NCI-H2107 treated with DMSO at 0.1 percent for 48 hours (cell line): ENCODE measurements at regions not wholly inside any gene's neighbourhood (a gene's known extent, or its start where the extent isn't known, plus 50 kb on each side); places are given as distances from the start of the nearest gene placed in this dataset.
A peak's percentile ranks its signal among the peaks of the same experiment; 100 is the strongest.

ENCODE experiments used
- DNase-seq: peaks from one replicate; lab custom pipeline; 2025; ENCODE audit not compliant: unreplicated experiment; lab: John Stamatoyannopoulos, UW

DNA sequence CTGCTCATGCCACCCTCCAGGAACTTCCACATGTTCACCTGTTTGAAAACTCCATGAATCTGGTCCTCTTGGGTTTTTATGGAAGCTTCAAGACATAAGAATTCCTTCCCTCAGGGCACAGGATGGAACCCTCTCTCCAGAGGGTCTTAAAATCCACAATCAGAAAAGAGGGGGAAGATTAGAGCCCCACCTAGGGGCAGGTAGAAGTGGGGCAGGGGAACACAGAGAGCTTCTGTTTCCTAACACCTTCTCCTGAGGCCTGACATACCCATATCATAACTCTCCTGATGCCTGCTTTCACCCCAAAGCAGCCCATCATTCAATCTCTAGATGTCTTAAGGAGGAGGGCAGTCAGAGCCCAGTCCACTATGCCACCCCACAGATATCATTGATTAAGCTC lies 1087.7 kb upstream of the ARRDC3 start:
- DNase-seq = no peak

DNA sequence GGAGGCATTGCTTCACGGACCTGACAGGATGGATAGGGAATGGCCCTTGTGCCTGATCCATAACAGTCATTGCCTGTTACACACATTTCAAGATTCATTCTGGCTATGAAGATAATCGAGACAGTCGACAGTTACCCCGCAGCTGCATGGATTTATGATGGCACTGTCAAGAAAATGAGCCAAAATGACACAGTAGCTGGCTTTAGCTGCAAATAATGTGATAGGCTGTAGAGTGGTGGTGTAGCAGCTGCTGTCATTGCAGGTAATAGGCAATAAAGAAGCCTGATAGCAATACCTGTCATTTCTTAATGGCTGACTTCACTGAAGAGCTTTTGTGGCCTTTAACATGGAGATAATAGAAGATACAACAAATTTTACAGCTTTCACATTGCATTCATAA lies 1085.2 kb upstream of the ARRDC3 start:
- DNase-seq = no peak

DNA sequence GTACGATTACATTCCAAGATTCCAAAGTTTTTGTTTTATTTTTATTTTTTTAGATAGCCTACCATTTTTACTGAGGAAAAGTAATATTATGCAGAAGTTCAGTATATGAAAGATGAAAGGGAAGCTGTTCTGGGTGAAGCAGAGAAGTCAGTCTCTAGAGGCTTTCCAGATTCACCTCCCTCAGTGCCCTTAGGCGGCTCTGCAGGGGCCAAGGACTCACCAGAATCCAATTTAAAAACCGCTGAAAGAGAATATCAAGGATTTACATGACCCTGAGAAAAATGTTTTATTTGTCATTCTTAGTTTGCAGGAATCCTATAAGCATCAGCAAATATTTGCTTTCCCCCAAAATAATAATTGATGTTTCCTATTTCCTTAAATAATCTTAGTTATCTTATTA lies 1084.6 kb upstream of the ARRDC3 start:
- DNase-seq = no peak

DNA sequence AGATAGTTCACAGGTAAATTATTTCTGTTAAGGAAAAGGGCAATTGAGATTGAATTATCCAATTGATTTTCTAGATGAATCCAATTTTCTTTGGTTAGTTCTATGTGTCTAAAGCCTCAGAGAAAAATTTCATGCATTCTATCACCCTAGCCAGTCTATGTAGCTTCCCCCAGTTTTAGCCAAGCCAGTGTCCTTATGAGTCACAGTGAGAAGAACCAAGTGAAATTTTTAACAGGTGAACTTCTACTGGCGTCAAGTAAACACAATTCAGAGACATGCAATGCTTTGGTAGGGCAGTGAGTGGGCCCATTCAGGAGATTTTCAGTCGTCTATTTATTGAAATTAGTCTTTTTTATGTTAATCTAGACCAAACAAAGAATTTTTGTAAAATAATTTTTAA lies 1077.4 kb upstream of the ARRDC3 start:
- no peak for DNase-seq

DNA sequence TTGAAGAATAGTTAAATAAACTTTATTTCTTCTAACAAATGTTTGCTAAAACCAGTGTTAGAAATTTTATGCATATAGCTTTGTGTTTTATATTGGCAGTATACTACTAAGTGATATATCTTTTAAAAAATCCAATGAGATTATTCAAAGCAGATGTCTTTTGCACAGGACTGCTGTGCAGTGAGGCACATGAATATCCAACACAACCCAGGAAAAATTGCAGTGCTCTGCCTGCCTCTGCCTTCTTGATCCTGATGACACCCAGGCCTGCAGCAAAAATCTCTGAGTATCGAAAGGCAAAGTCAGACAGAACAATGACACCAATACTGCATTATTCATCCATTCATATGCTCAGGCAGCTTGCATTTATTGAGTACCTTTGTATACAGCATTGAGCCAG lies 1076.5 kb upstream of the ARRDC3 start:
- DNase-seq = no peak

DNA sequence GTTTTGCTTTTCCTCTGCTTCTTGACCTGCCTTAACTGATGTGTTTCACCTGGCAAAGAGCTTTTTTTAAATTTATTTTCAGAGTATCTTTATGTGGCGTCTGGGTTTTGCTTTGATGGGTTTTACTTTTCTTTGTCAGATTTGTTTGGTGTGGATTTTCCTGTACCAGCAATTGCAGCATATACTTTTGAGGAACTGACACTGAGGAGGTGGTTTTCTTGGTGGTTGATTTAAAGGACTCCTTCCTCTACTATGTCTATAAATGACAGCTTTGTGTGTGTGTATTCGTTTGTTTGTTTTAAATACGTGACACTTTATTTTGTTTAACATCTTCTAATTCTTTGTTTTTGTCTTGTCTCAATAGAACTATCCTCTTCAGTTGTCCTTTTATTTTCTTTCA lies 1071.9 kb upstream of the ARRDC3 start:
- no peak for DNase-seq

DNA sequence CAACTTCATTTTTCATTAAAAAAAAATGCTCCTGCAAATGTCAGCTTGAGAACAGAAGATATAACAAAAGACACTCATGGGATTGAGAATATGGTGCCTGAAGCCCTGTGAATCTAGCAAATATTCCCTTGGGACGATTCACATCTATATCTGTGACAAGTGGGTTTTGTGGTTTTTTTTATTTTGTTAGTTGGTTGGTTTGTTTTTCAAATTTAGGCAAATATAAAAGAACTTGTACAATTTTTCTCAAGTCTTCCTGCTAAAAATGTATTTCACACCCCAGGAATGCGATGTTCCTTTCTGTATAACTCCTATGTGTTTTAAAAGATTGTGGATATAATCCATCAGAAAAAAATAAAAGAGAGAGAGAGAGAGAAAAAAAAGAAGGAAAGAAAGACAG lies 1061.8 kb upstream of the ARRDC3 start:
- DNase-seq = no peak

DNA sequence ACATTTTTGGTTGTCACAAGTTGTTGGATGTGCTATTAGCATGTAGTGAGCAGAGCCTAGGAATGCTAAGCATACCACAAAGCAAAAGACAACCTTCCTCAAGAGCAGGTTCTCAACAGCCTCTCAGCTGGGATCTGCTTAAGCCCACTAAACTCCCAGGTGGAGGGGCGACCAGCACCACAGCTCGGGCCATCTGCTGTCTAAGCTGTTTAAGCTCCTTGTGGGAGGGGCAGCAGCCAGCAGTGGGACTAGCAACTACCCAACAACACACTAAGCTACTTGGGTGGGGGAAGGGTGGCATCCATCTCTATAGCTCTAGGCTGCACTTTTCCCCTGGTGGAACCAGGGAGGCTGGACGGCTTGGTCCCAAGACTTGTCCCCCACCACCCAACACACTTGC lies 1052.7 kb upstream of the ARRDC3 start:
- no peak for DNase-seq

DNA sequence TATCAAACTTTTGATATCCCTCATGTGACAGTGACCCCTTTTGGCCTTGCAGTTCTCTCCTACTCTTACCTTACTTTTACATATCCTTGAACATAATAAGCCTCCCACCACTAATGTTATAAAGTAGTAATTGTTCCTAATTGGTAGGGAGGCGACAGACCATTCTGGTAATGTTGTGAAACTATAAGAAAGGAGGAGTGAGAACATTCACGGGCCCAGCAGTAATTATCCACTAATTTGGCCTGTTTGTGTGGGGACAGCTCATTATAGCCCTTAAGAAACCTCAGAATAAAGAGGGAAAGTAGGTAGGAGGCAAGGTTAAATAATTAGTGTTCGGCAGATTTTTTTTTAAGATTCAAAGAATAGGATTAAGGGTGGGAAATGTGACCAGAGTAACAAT lies 1046.5 kb upstream of the ARRDC3 start:
- DNase-seq = no peak

DNA sequence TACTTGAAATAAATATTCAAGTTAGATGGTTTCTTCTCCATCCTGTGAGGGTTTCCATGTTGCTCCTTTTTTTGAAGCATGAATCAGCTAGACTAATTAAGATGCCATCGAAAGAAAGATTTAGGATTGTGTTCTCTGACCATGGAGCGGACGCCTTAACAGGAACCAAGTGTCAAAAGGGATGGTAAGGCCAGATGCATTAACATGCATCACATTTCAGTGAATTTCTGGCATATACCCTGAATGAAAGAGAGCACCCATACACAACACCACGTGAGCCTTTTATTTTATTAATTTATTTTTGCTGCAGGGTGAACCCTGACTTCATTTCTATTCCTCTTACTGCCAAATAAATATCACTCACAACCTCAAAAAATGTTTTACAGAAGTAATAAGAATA lies 1045.3 kb upstream of the ARRDC3 start:
- no peak for DNase-seq

DNA sequence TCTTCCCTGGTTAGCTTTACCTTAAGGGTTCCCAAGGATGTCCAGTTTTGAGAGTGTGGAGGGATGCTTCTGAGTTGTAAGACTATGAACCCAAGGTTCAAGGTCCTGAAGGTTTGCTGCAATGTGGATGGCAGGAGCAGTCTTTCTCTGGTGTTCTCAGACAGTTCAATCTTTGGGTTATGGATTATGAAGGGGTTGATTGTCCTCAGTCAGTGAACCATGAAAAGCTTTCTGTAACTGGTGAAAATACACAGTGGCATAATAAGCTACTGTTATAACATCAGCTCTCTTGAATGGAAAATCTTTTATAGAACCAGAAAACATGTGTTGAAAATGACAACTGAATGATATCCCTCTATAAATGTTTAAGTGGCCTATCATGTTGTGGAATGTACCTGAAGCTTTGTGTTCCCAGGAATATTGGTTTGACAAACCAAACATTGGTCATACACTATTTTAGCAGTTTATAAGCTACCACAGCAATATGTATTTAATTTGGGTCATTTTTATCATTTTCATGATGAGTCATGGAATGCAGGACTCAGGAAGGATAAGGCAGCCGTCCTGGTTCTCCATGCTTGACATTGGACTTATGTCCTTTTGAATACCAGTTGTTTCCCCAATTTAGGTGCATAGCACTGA lies 1041.8 kb upstream of the ARRDC3 start:
- no peak for DNase-seq

DNA sequence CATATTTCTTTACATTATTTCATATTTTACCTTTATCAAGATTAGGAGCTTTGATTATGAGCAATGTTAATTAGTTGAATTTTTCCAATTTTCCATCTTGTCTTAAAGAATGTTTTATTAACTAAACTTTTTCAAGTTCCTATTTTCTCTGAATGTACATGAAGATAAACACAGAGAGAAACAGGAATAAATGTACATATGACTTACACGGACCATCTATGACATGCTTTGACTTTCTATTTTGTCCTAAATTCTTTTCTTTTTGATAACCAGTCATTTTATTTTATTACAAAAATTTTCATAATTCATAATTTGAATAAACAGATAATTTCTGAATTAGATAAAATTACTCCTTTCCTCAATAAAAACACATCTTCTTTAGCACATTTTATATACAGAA lies 1038.8 kb upstream of the ARRDC3 start:
- DNase-seq = no peak

DNA sequence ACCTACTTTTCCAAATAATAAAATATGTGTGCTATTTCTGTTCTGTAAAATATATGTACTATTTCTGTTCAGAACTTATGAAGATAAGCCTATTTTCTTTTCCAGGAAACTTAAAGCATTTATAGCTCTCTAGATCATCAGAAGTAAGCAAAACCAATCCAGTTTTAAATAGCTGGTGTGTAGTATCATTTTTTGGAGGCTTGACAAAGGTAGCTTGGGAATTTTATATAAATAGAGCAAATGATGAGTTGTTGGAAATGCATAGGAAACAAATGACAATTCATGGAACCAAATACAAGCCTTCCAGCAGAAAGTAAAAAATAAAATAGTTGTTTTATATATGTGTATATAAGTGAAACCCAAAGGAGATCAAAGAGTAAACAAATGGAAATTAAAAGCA lies 1038.1 kb upstream of the ARRDC3 start:
- DNase-seq = no peak

DNA sequence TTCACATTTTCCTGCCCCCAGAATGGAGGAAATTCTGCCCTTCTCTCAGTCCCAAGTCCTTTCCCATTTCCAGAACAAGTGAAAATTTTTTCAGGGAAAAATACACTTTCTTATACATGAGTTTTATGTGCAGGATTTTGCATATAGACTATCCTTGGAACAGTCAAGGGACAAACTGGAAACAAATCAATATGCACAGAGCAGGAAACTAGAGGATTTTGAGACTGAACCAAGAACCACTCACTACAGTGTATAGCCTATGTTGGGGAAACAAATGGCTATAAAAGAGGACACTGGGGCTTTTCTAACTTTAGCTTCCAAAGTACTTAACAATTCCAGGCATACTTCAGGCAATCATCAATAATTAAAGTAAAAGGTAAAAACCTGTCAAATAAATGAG lies 1036.1 kb upstream of the ARRDC3 start:
- DNase-seq = no peak

DNA sequence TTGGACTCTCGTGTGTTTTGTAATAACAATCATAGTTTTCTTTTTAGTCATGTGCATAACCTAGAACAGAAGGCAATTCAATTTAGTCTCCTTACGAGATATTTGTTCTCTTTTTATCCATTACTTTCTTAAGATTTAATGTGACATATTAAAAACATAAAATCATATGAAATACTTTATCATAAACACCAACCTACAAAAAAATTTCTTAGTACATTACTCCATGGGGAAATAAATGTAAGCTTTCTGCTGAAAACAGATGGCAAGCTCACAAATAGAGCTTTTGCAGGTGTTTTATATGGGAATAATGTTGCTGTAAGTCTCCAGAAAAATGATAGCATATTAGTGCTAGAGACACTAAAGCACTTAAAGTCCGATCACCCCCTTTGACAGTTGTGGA lies 1035.2 kb upstream of the ARRDC3 start:
- no peak for DNase-seq

DNA sequence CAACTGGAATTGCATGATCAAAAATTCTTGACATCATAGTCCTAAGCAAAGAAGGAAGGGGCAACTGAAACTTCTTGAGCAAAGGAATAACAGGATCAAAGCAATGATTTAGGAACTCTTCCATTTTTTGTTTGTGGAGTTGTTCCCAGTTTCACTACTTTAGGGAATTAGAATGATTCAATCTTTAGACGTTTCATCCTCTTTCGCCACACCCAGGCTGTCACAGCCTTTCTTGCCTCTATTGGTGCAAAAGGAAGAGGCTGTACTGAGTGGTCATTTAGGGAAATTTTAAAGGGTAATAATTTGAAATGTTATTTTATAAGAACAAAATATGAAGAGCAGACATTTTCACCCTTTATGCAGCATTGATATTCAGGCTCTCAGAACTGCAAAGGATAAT lies 1026.0 kb upstream of the ARRDC3 start:
- DNase-seq = no peak

DNA sequence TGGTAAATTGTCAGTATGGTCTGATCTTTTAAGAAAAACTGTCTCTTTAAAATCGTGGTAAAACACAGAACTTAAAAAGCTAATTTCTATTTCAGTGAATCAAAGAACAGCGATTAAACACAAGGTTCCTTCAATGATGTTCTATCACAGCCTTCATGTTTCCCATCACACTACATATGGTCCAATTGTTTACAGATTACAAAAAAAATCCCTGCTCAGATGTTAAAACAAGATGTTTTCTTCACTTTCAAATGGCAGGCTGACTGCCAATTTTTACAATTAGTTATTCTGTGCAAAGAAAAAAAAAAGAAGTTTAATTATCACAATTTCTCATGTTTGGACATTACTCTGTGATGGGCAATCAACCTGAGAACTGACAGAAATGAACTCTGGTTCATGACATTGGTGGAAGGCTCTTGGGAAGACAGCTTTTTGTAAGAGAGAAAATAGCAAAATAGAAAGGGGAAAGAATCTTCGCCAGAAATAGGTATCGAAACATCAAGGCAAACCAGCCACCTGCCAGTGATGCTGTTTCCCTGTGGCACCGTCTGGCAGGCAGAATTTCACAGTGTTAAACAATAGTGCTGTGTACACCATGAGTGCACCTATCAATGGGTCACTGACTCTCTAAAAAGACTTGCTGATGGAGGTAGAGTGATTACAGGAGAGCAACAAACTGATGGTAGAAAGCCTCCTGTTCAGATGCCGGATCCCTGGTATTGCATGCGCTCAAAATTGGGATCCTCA lies 1020.0 kb upstream of the ARRDC3 start:
- DNase-seq = peak; percentile 68

DNA sequence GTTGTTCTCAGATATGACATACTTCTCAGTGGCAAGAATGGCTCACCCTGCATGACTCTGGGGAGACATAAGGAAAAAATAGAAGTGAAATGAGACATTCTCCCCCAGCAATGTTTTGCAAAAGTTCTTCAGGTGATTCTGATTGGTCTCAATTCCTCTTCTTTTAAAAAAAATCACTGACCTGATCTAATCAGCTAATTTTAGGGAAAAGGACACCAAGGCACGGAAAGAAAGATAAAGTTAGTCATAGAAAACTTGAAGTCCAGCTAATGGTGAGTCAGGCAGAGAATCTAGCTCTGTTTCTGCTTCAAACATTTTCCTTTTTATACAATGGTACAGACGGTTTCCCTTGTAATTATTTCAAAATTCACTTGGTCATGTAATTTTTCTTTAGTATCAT lies 1018.9 kb upstream of the ARRDC3 start:
- DNase-seq = no peak

DNA sequence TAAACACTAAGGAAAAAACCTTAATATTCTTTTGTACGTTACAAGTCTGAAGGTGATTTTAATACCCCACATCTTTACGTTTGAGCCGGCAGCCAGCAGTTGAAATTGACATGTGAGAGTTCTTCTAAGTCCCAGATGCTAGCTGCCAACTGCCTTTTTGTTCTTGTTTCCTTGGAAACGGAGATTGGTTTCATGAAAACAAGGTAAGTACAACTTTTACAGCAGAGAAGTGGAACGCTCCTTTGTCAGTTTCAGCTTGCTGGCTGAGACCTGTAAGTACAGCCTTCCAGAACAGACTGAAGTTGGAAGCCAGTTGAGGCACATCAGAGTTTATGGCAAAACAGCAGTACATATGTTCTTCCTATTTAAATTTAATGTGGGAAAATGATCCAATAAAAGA lies 1018.4 kb upstream of the ARRDC3 start:
- DNase-seq = peak; percentile 6

DNA sequence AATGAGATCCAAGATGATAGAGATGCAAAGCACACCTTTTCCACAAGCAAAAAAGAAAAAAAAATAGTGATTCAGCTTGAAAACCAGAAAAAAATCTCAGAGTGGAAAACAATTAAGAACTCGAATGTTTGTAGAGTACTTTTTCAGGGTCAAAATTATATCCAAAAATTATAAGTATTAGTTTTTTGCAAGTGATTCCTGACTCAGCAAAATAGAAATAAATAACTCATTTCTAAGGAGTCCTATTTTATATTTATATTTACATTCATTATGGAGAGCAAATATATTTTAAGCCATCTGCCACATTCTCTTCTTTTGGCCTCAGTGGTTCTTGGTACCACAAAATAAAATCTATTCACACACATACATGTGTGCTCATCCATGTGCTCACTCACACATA lies 1011.8 kb upstream of the ARRDC3 start:
- DNase-seq = no peak

DNA sequence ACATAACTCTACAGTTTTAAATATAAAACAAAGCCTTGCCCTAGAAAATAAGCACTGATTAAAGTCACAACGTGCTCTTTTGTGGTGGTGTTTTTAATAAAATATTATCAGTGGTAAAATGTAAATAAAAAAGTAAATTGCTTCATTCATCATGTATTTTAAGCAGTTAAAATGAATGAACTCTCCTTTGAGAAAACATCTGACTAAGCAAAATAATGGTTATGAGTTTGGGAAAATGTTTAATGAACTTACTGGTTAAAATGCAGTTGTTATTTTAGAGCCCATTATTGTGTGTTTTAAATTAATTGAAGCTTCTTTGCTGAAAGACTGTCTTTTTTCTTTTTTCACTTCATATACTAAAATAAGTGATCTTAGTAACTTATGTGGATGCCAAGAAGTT lies 1007.5 kb upstream of the ARRDC3 start:
- DNase-seq = no peak

DNA sequence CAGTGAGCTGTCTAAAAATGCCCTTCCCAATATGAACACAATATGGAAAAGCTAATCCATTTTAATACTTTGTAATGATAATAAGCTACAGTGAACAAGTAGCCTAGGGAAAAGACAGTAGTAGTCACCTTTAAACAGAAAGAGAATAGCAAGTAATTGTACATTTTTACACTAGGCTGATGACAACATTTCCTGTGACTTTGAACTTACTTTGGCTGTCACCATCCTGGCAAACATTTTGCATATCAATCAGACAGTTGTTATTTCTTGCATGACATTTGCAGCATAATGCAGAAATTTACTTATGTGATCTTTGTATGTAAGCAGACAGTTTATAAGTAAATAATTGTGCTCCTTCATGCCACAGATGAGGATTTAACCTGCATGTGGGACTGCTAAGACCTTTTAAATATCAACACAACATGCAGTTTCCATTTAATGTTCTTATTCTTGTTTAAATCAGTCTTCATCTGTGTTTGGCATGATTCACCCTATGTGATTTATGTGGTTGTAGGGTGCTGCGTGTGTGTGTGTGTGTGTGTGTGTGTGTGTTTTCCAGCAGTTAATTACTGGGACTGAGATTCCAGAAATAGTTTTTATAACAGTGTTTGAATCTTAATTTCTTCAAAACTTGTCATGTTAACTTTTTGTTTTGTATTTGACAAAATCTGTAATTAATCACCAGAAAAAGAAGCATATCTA lies 997.1 kb upstream of the ARRDC3 start:
- DNase-seq = no peak
